Loucy (cell line): ENCODE measurements at regions not wholly inside any gene's neighbourhood (a gene's known extent, or its start where the extent isn't known, plus 50 kb on each side); places are given as distances from the start of the nearest gene placed in this dataset.

Source experiments
- H2AFZ ChIP-seq: fragments of 200-600 bp; sonication (generic); 2 replicates; pipeline ENCODE4 v1.6.0; 2016; ENCODE audit warnings: antibody characterized with exemption, mild to moderate bottlenecking, low read length, moderate library complexity
- H3F3A ChIP-seq: fragments of 200-600 bp; 2 replicates; pipeline ENCODE4 v1.6.0; 2016; ENCODE audit warnings: antibody characterized with exemption, low read depth, mild to moderate bottlenecking
- H3K27me3 ChIP-seq: fragments of 200-600 bp; sonication (generic); 2 replicates; pipeline ENCODE4 v1.6.1; 2014; ENCODE audit warnings: low read length, mild to moderate bottlenecking; ENCODE audit not compliant: insufficient read depth, poor library complexity, severe bottlenecking
- H3K36me3 ChIP-seq: fragments of 200-600 bp; sonication (generic); 2 replicates; pipeline ENCODE4 v1.6.1; 2016; ENCODE audit warnings: low read length; ENCODE audit not compliant: insufficient read depth
- H3K4me1 ChIP-seq: fragments of 200-600 bp; sonication (generic); 2 replicates; pipeline ENCODE4 v1.5.1; 2014; ENCODE audit warnings: low read length, mild to moderate bottlenecking; ENCODE audit not compliant: insufficient read depth, poor library complexity, severe bottlenecking
- H3K4me2 ChIP-seq: fragments of 200-600 bp; sonication (generic); 2 replicates; pipeline ENCODE4 v1.6.0; 2014; ENCODE audit warnings: antibody characterized with exemption, low read length, low read depth, mild to moderate bottlenecking; ENCODE audit not compliant: poor library complexity, severe bottlenecking
- H3K4me3 ChIP-seq: fragments of 200-600 bp; sonication (generic); 2 replicates; pipeline ENCODE4 v1.5.1; 2014; ENCODE audit warnings: low read length, mild to moderate bottlenecking, mixed read lengths; ENCODE audit not compliant: poor library complexity, severe bottlenecking
- H3K79me2 ChIP-seq: fragments of 200-600 bp; sonication (generic); 2 replicates; pipeline ENCODE4 v1.6.1; 2014; ENCODE audit warnings: low read length; ENCODE audit not compliant: insufficient read depth
- H3K9ac ChIP-seq: fragments of 200-600 bp; sonication (generic); 2 replicates; pipeline ENCODE4 v1.6.0; 2014; ENCODE audit warnings: mild to moderate bottlenecking, low read depth, low read length, moderate library complexity; ENCODE audit not compliant: poor library complexity, severe bottlenecking
- H3K9me2 ChIP-seq: fragments of 200-600 bp; sonication (generic); replicated peaks from 2 replicates; pipeline ENCODE4 v1.6.1; 2016; ENCODE audit warnings: low read depth, low read length, mixed read lengths
- H3K9me3 ChIP-seq: fragments of 200-600 bp; sonication (generic); 2 replicates; pipeline ENCODE4 v1.6.1; 2014; ENCODE audit warnings: mild to moderate bottlenecking, antibody characterized with exemption, low read length, low read depth; ENCODE audit not compliant: insufficient read depth
- H4K20me1 ChIP-seq: fragments of 200-600 bp; sonication (generic); 2 replicates; pipeline ENCODE4 v1.6.0; 2014; ENCODE audit warnings: antibody characterized with exemption, low read length, mild to moderate bottlenecking; ENCODE audit not compliant: insufficient read depth, poor library complexity, severe bottlenecking
- EZH2phosphoT487 ChIP-seq: fragments of 200-600 bp; IDR thresholded peaks from 2 replicates; pipeline ENCODE4 v1.6.1; 2018; ENCODE audit warnings: antibody characterized with exemption, mild to moderate bottlenecking, moderate library complexity, borderline replicate concordance
- TF ChIP-seq, protein P1 (sequence below): fragments of 200-600 bp; sonication (generic); conservative IDR thresholded peaks from 2 replicates; pipeline ENCODE4 v1.5.1; 2014; ENCODE audit warnings: mild to moderate bottlenecking, antibody characterized with exemption, low read length

DNA sequence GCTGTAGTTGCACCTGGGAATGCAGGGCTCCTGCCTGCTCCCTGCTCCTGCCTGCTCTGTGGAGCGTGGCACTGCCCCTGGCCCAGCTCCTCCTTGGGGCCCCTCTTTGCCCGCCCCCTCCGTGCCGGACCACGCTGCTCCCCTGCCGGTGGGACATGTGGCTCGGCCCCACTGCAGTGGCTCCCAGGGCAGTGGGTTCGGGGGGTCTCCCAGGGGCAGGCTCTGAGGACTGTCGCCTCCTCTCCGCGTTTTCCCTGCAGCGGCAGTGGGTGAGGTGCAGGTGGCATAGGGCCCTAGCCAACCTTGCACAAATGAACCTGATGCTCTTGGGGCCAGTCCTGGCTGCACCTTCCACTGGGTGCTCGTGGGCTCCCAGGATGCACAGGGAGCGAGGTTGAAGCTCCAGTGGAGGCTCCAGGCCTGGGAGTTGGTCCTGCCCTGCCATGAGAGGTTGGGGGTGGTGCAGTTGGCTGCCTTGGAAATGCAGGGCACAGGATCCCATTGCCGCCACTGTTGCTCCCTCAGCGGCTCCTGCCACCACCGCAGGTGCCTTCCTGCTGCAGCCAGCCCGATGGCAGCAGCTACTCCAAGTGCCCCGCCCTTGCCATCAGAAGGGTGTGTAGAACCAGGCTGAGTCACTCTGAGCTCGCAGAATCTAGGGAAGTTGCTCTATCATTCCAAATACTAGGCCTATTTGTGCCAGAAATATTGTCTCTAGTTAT lies 313.1 kb upstream of the SYT4 start:
- H3K79me2 ChIP-seq, result no peaks in the 10 kb centered on the region
- H3K27me3 ChIP-seq, result no peaks in the 10 kb centered on the region
- no peaks in the 10 kb centered on the region for H4K20me1 ChIP-seq
- H3K9me3 ChIP-seq, result no peaks in the 10 kb centered on the region
- no peaks in the 10 kb centered on the region for H3F3A ChIP-seq
- H3K4me3 ChIP-seq, result no peak overlapping the region
- no peak overlapping the region for H3K9ac ChIP-seq
- H3K4me1 ChIP-seq, result peaks cover 1% of the 10 kb centered on the region
- H3K9me2 ChIP-seq, result no peaks in the 10 kb centered on the region
- no peaks in the 10 kb centered on the region for H3K36me3 ChIP-seq
- TF ChIP-seq, protein P1, sequence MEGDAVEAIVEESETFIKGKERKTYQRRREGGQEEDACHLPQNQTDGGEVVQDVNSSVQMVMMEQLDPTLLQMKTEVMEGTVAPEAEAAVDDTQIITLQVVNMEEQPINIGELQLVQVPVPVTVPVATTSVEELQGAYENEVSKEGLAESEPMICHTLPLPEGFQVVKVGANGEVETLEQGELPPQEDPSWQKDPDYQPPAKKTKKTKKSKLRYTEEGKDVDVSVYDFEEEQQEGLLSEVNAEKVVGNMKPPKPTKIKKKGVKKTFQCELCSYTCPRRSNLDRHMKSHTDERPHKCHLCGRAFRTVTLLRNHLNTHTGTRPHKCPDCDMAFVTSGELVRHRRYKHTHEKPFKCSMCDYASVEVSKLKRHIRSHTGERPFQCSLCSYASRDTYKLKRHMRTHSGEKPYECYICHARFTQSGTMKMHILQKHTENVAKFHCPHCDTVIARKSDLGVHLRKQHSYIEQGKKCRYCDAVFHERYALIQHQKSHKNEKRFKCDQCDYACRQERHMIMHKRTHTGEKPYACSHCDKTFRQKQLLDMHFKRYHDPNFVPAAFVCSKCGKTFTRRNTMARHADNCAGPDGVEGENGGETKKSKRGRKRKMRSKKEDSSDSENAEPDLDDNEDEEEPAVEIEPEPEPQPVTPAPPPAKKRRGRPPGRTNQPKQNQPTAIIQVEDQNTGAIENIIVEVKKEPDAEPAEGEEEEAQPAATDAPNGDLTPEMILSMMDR, result no peak
- TF ChIP-seq EZH2phosphoT487, result no peak
- no peak overlapping the region for H2AFZ ChIP-seq
- no peak overlapping the region for H3K4me2 ChIP-seq

DNA sequence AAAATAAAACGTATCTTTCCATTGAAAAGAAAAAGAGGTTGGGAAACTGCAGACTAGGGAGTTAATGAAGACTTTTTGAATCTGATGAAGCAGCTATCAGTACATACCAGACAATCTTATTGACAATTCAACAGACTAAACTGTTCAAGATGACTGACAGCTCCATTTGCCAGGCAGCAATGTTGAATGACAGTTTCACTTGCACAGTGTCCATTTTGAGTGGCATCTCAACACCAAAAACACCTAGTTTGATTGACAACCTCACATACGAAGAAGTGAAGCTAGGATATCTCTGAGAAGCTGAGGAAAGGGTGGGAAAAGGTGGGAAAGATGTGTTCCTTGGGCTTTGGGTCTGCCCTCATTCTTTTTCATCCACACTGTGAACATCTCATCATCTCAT lies 315.0 kb upstream of the SYT4 start:
- H3K9me2 ChIP-seq, result no peaks in the 10 kb centered on the region
- no peaks in the 10 kb centered on the region for H3K36me3 ChIP-seq
- H4K20me1 ChIP-seq, result no peaks in the 10 kb centered on the region
- TF ChIP-seq EZH2phosphoT487, result no peak
- TF ChIP-seq, protein P1, result no peak
- H3K4me1 ChIP-seq, result no peaks in the 10 kb centered on the region
- no peaks in the 10 kb centered on the region for H3K79me2 ChIP-seq
- H3K9me3 ChIP-seq, result no peaks in the 10 kb centered on the region
- H3K9ac ChIP-seq, result no peak overlapping the region
- H3K4me3 ChIP-seq, result no peak overlapping the region
- H2AFZ ChIP-seq, result no peak overlapping the region
- H3K4me2 ChIP-seq, result no peak overlapping the region
- no peaks in the 10 kb centered on the region for H3F3A ChIP-seq
- H3K27me3 ChIP-seq, result no peaks in the 10 kb centered on the region

DNA sequence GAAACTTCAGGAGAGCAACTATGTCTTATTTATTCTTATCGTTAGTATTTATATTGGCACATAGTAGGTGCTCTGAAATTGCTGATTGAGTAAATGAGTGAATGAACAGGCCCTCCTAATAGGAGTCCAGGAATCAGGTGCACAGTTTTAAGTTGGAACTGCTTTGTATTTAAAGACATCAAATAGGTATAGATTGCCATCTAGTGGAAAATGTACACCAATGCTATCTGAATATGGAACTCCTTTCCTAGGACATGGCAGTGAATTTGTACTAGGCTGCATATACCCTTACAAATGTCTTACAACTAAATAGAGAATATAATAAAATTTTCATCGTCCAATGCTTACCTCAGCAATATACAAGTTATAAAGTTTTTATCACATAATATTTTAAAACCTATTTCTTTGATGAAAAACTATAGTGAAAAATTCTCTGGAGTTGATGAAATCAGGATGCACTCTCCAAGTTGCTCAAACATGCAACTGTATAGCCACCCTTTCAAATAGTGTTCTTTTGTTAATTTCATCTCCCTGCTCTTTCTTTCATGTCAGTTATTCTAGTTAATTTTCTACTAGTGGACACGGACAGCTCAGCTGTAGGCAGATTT lies 318.9 kb upstream of the SYT4 start:
- Histone ChIP-seq H3K4me2 (no peak overlapping the region), H2AFZ (no peak overlapping the region), H3K9me3 (no peaks in the 10 kb centered on the region), H3K9me2 (no peaks in the 10 kb centered on the region), H3K36me3 (no peaks in the 10 kb centered on the region), H3F3A (no peaks in the 10 kb centered on the region), H3K4me1 (no peaks in the 10 kb centered on the region), H3K4me3 (no peak overlapping the region), H3K27me3 (no peaks in the 10 kb centered on the region), H3K9ac (no peak overlapping the region), H4K20me1 (no peaks in the 10 kb centered on the region), H3K79me2 (no peaks in the 10 kb centered on the region)
- TF ChIP-seq EZH2phosphoT487, result no peak
- TF ChIP-seq, protein P1, result peak; percentile 68
